Fibroblast of the aortic adventitia (primary cell): ENCODE measurements at regions not wholly inside any gene's neighbourhood (a gene's known extent, or its start where the extent isn't known, plus 50 kb on each side); places are given as distances from the start of the nearest gene placed in this dataset.
"Not testable (repeated sequence)": the region's sequence is repeated elsewhere in the genome, so short reads cannot be mapped to it uniquely, and the experiment has no call there.

ENCODE experiments used
- DNase-seq: peaks from one replicate; pipeline ENCODE4 v3.0.0-alpha.2; 2010; ENCODE audit warnings: low read depth
- H3K4me3 ChIP-seq: 2 replicates; pipeline ENCODE4 v1.5.1; 2011; ENCODE audit warnings: low read depth, mild to moderate bottlenecking, control low read depth, low read length, moderate library complexity
- CTCF ChIP-seq: IDR thresholded peaks from 2 replicates; pipeline ENCODE4 v1.5.1; 2011; ENCODE audit warnings: mild to moderate bottlenecking, low read length, control low read depth, inconsistent platforms; ENCODE audit not compliant: insufficient read depth

- H3K4me3 ChIP-seq = no peak overlapping the region
- DNase-seq = peak; percentile 20
- no peak for TF ChIP-seq CTCF
Observed at GRCh38 chr2:187618813-187619212, 64.6 kb upstream of the TFPI start.

- no peak for DNase-seq
- H3K4me3 ChIP-seq = no peak overlapping the region
- no peak for TF ChIP-seq CTCF
Observed at GRCh38 chr2:187627153-187627552, 72.9 kb upstream of the TFPI start.

GRCh38 chr2:187636731-187637391, 82.6 kb upstream of the TFPI start:
- H3K4me3 ChIP-seq, DNase-seq: not testable (repeated sequence)

- H3K4me3 ChIP-seq, DNase-seq: not testable (repeated sequence)
Observed at GRCh38 chr2:187637392-187637740, 83.1 kb upstream of the TFPI start.

- not testable (repeated sequence) for H3K4me3 ChIP-seq, DNase-seq
Observed at GRCh38 chr2:187637771-187638170, 83.5 kb upstream of the TFPI start.

GRCh38 chr2:187638840-187639239, 84.6 kb upstream of the TFPI start:
- no peak overlapping the region for H3K4me3 ChIP-seq
- no peak for TF ChIP-seq CTCF

GRCh38 chr2:187640926-187641510, 86.8 kb upstream of the TFPI start:
- no peak for DNase-seq
- no peak overlapping the region for H3K4me3 ChIP-seq
- no peak for TF ChIP-seq CTCF

More at GRCh38 chr2:187638840-187639239, 84.6 kb upstream of the TFPI start:
- no peak for DNase-seq

- H3K4me3 ChIP-seq = no peak overlapping the region
- no peak for TF ChIP-seq CTCF
- no peak for DNase-seq
Observed at GRCh38 chr2:187642498-187642897, 88.3 kb upstream of the TFPI start.
